ENCODE measurements at regions not wholly inside any gene's neighbourhood (a gene's known extent, or its start where the extent isn't known, plus 50 kb on each side); places are given as distances from the start of the nearest gene placed in this dataset.

- no peak for TF ChIP-seq CTCF (IDR thresholded peaks at IDR 0.05; ENCODE audit: extremely low read depth, missing control alignments)
- DNase-seq (ENCODE audit: low spot score) = no peak
Observed at GRCh38 chr1:229091721-229092136, 179.2 kb upstream of the RAB4A start.

- no peak for TF ChIP-seq CTCF (IDR thresholded peaks at IDR 0.05; ENCODE audit: extremely low read depth, missing control alignments)
- no peak for DNase-seq (ENCODE audit: low spot score)
Observed at GRCh38 chr1:229092377-229093237, 178.3 kb upstream of the RAB4A start.

- TF ChIP-seq CTCF (IDR thresholded peaks at IDR 0.05; ENCODE audit: extremely low read depth, missing control alignments) = no peak
- no peak for DNase-seq (ENCODE audit: low spot score)
Observed at GRCh38 chr1:229093238-229093540, 177.7 kb upstream of the RAB4A start.

- DNase-seq (ENCODE audit: low spot score) = no peak
- TF ChIP-seq CTCF (IDR thresholded peaks at IDR 0.05; ENCODE audit: extremely low read depth, missing control alignments) = no peak
Observed at GRCh38 chr1:229093609-229094336, 177.1 kb upstream of the RAB4A start.

GRCh38 chr1:229094476-229095311, 176.2 kb upstream of the RAB4A start:
- no peak for DNase-seq (ENCODE audit: low spot score)

GRCh38 chr1:229095325-229095724, 175.6 kb upstream of the RAB4A start:
- DNase-seq (ENCODE audit: low spot score) = no peak

More at GRCh38 chr1:229094476-229095311, 176.2 kb upstream of the RAB4A start:
- no peak for TF ChIP-seq CTCF (IDR thresholded peaks at IDR 0.05; ENCODE audit: extremely low read depth, missing control alignments)

More at GRCh38 chr1:229095325-229095724, 175.6 kb upstream of the RAB4A start:
- TF ChIP-seq CTCF (IDR thresholded peaks at IDR 0.05; ENCODE audit: extremely low read depth, missing control alignments) = no peak

All from GM20000 (cell line).